Stimulated activated CD8-positive, alpha-beta memory T cell treated with anti-CD3 and anti-CD28 coated beads, Interleukin-2, amount 100 ng/mL, for 48 hours (primary cell): ENCODE measurements at regions not wholly inside any gene's neighbourhood (a gene's known extent, or its start where the extent isn't known, plus 50 kb on each side); places are given as distances from the start of the nearest gene placed in this dataset.
"Not testable (repeated sequence)": the region's sequence is repeated elsewhere in the genome, so short reads cannot be mapped to it uniquely, and the experiment has no call there.

Source experiments
- DNase-seq, 2 donors: peaks; one replicate each; pipeline ENCODE4 v3.0.0-alpha.2; 2020; ENCODE audit warnings: low read depth in 2 of 2

DNA sequence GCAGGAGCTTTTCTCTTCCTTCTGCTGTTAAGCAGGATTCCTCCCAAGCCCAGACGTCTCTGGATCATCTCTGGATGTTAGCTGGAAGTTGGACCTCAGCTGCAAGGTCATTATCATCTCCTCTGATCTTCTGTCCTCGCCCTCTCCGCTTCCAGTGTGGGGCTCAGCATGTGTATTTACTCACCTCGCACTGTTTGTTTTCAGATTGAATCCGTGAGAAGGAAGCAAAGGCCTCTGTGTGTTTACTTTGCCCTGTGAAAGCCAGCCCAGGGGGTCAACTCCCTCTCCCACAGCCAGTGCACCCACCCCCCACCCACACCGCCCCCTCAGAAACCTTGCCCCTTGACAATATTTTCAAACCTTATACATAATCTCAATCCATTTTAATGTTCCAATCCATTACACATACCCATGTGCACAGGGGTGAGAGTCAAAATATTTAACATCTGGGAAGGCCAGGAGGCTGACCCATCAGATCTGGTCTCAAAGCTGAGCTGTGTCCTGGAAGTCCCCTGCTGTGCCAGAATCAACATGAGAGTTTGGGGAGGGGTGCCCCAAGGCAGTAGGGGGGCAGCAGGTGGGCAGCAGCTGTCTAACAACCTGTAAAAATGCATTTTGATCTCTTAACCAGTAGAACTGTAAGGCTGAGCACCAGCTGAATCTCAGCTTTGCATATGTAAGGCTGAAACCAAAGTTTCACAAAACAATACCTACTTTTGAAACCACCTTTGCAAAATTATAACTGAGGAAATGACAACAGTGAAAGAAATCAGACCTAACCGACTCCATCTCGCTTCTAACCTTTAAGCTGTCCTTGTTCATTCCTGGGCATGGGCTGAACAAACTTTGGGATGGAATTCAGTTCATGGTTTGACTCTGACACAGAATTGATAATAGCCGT is 157.9 kb downstream of the ZNF664 start:
- no peak for DNase-seq

DNA sequence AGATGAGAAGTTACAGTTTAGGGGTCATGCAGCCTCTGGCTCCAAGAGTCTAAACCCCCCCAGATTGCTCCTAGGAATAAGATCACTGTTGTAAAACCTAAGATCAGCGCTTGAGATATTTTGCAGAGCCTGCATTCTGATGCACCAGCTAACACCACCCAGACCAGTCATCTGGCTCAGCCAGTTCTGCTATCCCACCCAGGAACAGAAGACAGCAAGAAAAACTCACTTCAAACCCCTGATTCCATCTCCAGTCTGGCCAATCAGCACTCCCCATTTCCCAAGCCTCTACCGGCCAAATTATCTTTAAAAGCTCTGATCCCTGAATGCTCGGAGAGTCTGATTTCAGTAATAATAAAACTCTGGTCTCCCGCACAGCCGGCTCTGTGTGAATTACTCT is 158.6 kb downstream of the ZNF664 start:
- no peak for DNase-seq

- no peak for DNase-seq
Observed at GRCh38 chr12:124132530-124132929, 159.5 kb downstream of the ZNF664 start.

GRCh38 chr12:124136796-124137195 is 158.1 kb upstream of the RFLNA start:
- DNase-seq: no peak

DNA sequence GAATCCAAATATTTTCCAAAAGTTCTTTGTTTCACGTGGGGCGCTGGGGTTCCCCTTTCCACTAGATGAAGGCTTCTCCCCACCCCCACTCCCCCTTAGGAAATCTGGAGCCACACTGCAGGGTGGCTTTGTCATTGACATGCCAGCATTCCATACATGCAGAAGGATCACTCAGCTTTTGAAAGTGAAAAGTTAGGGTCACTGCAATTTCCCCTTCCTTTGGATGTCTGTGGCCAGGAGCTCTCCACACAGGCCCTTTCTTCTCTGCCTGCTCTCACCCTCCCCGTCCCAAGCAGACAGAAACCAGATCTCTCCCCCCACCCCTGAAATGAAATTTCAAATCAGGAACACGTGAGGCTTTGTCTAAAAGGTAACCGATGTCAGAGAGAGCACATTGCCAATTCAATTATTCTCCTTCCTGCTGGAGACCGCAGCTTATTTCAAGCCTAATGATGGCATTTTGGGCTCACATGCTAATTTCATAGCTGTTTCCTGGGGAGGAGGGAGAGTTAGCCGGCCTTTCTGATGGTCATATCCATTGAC is 153.9 kb upstream of the RFLNA start:
- no peak for DNase-seq

GRCh38 chr12:124141611-124142010 is 153.3 kb upstream of the RFLNA start:
- DNase-seq: not testable (repeated sequence)

DNA sequence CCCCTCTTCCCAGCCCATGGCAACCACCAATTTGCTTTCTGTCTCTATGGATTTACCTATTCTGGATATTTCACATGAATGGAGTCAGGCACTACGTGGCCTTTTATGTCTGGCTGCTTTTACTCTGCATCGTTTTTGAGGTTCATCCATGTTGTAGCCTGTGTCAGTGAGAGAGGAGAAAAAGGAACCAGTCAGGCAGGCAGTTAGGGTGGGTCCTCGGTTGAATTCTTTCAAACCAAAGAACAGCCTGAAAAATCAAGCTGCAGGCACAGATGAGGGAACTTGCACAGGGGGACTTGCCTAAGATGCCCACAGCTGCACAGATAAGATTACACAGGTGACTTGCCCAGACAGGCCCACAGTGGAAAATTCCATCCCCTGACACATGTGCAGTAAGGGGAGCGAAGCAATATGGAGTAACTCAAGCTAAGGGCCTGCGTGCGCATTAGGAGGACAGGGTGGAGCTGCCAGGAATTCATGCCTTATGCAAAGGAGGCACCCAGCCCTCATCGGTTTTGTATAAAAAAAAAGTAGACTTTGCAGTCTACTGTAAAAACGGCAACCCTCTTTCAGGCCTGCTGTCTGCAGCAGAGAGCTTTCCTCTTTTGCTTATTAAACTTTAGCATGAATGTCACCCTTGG is 152.4 kb upstream of the RFLNA start:
- DNase-seq: no peak

GRCh38 chr12:124143726-124144125 is 151.2 kb upstream of the RFLNA start:
- DNase-seq: no peak

- DNase-seq: no peak
Observed at GRCh38 chr12:124144531-124145194, 150.2 kb upstream of the RFLNA start.

DNA sequence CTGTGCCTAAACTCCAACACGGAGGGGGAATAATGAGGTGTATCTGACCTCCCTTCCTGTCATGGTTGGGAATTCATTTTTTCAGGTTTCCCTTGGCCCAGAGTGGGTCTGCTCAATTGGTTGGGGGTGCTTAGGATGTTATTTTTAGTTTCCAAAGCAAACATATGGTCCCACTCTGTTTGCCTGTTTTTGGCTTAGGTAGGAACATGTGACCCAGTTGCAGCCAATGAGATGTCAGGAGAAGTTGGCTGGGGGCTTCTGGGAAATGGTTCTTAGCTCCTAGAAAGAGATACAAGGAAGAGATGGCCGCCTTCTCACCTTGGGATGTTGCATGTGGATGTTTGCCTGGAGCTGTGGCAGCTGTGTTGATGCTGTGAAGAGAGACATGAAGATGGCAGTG is 147.9 kb upstream of the RFLNA start:
- DNase-seq: no peak

GRCh38 chr12:124147575-124147974 is 147.3 kb upstream of the RFLNA start:
- no peak for DNase-seq

DNA sequence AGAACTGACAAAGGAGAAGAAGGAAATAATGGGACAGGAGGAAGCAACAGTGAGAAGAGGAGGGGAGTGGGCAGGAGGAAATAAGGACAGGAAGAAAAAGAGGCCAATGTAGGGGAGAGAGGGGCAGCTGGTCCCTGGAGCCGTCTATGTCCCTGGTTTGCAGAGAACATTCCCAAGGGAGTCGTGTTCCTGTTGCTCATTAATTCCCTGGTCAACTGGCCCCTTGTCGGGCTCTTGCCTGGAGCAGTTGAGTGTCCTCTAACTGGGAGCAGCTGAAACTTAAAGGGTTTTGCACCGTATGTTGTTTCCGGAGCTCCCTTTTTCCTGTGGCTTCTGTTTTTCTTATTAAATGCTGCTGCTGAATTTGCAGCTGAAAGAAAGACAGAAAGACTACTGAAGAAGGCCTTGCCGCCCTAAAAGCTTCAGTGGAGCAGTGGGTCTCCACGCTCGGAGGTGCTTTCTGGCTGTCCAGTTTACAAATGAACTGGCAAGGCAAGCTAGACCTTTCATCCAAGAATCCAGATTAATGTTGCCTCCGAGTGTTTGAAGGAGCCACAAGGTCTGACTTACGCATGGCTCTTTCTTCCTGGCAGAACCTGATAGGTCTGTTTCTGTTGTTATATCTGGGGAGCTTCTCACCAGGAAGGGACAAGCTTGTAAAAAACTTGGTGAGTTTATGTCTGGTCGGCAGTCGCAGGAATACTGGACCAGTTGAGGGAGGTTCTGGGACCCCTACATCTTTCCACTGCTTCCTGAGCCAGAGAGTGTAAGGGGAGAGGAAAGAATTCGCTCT is 146.2 kb upstream of the RFLNA start:
- no peak for DNase-seq

GRCh38 chr12:124149287-124149686 is 145.6 kb upstream of the RFLNA start:
- DNase-seq: no peak

GRCh38 chr12:124150168-124150567 is 144.7 kb upstream of the RFLNA start:
- no peak for DNase-seq

DNA sequence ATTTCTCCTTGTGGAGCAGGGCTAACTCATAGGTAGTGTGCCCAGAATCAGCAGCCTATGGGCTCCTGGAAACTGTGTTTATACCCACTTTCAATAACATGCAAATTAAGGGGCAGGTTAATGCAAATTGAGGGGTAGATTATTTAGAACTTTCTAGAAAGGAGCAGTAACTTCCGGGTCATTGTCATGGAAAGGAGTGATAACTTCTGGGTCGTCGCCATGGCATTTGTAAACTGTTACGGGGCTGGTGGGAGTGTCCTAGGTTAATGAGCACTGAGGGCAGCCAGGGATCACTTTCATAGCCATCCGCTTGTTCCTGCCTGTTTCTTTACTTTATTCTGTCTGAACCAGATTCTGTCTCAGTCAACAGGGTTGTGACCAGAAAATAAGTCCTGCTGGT is 143.3 kb upstream of the RFLNA start:
- DNase-seq: no peak

DNA sequence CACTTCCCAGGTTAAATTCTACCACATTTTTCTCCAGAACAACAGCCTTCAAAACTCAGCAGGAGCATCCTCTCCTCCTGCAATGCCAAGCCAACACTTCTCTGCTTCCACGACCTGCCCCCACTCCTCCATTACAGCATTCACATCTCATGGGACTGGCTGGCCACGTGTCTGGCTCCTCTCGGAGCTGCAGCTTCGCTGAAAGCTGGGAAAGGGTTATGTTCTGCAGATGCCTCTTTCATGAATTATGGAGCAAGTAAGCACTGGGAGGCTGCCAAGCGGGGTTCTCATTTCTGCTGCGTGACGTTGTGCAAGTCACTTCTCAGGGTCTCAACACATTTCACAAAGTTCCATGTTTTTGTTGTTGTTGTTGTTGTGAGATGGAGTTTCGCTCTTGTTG is 142.2 kb upstream of the RFLNA start:
- no peak for DNase-seq

GRCh38 chr12:124153392-124153791 is 141.5 kb upstream of the RFLNA start:
- no peak for DNase-seq

DNA sequence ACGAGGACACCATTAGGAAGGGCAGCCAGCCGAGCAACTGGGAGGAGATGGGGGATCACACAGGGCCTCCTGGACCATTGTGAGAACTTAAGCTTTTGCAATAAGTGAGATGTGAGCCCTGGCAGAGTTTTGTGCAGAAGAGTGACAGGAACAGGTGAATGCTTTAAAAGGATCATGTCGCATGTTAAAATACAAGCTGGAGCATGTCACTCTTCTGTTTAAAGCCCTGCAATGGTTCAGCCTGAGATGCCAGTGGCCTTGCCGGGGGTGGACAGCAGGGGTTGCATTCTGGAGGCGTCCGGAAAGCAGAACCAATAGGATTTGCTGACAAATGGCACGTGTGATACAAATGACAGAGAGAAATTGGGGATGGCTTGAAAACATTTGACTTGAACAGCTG is 137.5 kb upstream of the RFLNA start:
- no peak for DNase-seq

- DNase-seq: no peak
Observed at GRCh38 chr12:124159655-124160054, 135.2 kb upstream of the RFLNA start.

GRCh38 chr12:124160097-124160756 is 134.7 kb upstream of the RFLNA start:
- no peak for DNase-seq

DNA sequence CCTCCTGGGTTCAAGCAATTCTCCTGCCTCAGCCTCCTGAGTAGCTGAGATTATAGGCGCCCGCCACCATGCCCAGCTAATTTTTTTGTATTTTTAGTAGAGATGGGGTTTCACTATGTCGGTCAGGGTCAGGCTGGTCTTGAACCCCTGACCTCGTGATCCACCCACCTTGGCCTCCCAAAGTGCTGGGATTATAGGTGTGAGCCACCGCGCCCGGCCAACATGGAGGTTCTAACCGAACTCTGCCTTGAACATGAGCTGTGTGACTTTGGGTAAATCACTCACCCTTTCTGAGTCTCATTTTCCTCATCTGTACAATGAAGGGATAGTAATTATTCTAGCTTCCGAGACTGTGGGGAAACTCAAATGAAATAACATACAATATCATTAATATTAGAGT is 133.5 kb upstream of the RFLNA start:
- DNase-seq: not testable (repeated sequence)
